Stimulated activated CD4-positive, alpha-beta T cell treated with anti-CD3 and anti-CD28 coated beads, Interleukin-1b, Interleukin-23, amount 100 ng/mL, for 48 hours (primary cell): ENCODE measurements at regions not wholly inside any gene's neighbourhood (a gene's known extent, or its start where the extent isn't known, plus 50 kb on each side); places are given as distances from the start of the nearest gene placed in this dataset.

Experiments used
- DNase-seq: peaks from one replicate; pipeline ENCODE4 v3.0.0-alpha.2; 2020

DNA sequence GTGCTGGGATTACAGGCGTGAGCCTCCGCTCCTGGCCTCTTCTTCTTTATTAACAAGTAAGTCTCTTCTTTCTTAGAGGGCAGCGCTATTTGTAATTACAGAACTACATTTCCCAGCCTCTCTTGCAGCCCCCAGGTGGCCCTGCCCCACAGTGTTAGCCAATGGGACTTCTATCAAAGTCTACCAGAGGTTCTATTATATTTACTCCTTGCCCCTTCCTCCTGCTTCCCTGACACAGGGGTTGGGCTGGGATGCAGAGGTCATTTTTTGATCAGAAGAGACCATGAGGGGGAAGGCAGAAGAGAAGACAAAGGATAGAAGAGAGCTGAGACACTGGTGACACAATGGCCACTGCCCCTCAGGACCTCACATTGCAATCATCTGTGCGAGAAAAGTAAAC lies 224.2 kb downstream of the SYK start:
- no peak for DNase-seq

DNA sequence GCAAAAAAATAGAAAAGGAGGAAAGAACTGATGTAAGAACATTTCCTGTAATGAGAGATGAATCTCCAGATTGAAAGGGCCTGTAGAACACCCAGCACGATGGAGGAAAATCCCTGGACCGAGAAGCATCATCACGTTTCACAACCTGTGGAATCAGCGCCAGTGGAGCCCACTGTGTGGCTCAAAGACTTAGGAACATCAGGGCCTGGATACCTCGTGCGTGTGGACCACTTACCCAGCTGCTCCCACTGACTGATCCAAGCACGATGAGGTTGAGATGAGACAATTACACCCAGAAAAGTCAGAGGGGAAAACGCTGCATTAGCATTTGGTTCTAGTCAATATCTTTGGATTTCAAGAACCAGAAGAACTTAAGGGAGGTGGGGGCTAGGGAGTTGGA lies 224.6 kb downstream of the SYK start:
- no peak for DNase-seq

DNA sequence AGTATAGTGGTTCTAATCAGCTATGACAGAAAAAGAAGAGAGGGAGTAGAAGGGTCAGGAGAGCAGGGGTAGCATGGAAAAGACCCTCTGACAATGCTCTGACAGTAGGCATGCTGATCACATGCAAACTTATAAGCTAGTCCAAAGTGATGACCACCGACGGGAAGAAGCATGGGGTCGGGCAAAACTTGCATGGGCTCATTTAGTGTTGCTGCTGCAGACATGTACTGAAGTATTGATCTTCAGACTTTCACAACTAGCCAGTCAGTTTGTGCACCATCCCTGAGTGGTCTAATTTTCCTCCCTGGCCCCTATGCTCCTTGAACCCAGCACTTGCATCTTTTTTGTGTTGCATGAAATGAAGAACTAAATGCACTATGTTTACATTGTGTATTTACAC lies 225.4 kb downstream of the SYK start:
- no peak for DNase-seq

DNA sequence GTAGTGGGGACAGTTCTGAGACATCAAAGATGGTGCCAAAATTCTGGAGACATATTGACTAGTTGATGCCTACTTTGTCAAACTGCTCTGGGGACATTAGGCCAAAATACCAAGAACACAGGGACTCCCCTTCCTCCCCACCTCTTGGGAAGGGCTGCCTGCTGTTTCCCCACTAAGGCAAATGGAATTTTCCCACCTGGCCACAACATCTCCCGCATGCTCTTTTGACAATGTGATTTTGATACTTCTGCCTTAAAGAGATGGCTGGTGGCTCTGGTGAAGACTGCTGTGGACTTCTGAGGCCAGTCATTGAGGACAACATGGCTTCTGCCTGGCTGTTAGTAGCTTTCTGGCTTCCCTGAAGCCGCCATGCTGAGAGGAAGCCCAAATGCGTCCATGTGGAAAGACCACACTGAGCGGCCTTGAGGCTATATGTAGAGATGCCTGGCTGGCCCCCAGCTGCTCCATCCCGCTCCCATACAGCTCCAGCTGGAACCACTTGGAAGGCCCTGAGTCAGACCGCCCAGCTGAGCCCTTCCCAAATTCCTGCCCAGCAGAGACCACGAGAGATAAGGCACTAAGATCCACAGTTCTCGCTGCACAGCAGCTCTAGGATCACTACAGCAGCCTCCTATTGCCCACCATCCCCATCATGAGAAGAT lies 226.7 kb downstream of the SYK start:
- no peak for DNase-seq

DNA sequence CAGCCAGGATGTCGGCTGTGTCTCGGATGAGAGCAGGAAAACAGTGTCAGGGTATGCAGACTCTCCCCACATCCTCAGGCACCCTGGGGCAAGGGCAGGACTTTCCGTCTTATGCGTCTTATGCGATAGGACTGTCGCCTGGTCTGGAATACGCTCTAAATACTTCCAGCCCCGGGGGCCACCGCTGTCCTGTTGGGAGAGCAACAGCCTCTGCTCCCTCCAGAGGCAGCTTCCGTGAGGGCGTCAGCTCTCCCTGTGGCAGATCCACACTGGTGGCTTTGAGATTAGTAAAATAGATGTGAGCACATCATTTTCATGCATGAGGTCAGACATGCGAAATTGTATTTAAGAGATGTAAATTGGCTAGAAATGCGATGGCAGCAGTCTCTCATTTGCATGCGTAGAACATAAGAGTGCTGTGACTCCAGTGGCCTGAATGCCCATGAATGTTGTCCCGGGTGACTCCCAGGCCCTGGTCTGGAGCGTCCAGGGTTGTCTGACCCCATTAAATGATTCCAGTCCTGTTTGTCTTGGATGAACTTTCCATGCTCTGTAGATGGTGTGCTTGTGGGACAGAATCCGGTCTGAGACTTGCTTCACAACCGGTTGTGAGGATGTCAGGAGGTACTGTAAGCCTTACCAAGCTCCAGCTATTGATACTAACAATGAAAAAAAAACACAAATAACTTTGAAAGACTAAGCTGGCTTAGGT lies 228.2 kb downstream of the SYK start:
- no peak for DNase-seq

DNA sequence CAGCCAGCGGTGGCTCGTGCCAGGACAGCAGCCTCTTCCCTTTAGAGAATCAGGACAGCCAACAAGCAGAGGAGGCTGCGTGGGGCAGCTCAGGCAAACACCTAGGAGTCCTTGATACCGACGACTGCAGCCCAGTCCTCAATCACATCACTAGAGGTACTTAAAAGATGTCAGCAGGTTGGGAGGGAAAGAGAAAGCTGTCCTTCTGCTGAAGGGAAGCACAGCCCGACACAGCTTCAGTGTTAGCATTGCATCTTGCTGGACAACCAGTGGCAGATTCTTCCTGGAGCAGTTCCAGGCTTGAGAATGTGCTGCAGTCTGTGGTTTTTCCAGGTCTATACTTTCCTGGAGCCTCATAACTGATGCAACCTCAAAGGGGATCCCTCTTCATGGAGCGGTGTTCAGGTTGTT lies 230.5 kb downstream of the SYK start:
- DNase-seq: no peak

DNA sequence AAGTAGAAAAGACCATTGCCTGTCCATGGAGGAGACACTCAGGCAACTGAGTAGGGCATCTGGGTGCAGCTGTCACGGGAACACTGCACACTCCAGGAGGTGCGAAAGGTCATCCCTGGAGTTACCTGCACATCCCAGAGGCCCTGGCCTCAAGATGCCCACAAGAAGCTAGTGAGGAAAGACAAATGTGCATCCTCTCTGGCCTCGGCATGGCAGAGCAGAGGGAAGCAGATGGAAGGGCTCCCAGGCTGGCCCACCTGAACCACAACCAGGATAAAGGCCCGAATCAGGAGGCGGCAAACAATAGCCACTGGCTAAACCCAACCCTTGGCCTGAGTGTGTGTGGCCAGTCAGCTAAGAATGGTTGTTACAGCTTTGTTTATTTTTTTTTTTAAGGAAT lies 231.7 kb downstream of the SYK start:
- no peak for DNase-seq

DNA sequence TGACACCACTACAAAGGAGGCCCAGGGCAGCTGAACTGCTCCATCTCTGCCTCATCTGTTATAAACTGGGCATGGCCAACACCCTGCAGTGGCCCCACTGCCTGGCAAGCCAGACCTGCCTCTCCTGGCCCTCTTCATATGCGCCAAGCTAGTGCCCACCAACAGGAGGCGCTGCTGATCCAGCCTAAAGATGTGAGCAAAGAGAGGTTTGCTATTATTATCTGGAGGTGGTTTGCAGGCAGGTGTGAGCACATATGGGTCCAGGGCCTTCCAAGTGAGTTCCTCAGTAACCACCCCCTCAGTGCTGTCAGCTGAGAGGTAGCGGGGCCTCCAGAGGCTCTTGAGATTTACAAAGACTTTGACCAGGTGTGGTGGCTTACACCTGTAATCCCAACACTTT lies 232.2 kb downstream of the SYK start:
- peak; percentile 82 for DNase-seq

DNA sequence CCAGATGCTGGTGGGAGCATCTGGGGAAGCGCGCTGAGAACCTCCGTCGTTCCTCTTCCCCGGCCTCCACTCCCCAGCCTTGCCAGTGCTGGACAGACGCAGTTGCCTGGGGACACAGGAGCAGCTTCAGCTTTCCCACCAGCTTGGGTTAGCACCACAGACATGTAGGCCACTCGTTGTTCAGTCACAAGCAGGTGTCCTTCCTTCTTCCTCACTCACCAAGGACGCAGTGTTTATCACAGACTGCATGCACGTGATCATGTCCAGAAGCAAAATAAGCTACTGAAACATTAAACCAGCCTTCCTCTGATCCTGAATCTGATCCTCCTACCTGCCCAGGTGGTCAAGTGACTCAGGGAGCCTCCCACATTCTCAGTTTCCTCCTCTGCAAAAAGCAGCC lies 232.9 kb downstream of the SYK start:
- no peak for DNase-seq

DNA sequence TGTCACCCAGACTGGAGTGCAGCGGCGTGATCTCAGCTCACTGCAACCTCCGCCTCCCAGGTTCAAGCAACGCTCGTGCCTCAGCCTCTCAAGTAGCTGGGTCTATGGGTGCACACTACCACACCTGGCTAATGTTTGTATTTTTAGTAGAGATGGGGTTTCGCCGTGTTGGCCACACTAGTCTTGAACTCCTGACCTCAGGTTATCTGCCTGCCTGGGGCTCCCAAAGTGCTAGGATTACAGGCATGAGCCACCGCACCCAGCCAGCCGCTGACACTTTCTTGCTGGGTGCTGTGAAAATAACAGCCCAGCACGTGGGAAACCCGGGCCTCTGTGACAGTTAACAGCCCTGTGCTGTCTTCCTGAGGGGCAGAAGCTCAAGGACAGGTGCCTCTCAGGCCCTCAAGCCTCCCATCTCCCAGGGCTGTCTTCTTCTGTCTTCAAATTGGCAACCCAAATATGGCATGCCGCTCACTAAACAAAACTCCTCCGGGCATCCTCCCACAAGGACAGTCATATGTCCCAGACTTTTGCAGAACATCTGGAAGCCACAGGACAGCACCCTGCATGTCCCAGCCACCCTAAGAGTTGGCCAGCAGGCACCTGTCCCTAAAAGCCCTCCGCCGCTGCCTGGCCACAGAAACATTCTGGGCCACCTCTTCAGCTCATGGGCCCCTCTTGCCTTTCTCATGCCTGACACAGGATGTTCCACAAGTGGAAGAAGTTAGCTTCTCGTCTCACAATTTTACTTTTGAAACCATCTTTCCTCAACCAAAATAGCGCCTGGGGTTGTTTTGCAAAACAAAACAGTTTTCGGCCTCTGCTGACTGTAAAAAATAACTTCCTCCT lies 233.6 kb downstream of the SYK start:
- no peak for DNase-seq

DNA sequence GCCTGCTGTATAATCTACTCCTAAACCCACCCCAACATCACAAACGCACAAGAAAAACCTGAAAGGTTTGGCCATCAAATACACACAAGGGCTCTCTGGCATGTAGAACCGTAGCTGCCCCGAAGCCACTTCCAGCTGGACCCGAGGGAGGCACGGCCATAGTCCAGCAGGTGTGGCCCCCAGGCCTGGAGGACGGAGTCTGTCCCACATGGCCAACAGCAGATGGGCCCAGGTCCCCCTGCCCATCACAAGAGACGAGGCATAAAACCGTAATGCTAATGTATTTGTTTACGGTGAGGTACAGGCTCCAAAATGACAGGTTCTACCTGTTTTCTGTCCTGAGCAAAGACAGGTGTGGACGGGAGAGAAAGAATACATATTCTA lies 234.2 kb downstream of the SYK start:
- DNase-seq: no peak

DNA sequence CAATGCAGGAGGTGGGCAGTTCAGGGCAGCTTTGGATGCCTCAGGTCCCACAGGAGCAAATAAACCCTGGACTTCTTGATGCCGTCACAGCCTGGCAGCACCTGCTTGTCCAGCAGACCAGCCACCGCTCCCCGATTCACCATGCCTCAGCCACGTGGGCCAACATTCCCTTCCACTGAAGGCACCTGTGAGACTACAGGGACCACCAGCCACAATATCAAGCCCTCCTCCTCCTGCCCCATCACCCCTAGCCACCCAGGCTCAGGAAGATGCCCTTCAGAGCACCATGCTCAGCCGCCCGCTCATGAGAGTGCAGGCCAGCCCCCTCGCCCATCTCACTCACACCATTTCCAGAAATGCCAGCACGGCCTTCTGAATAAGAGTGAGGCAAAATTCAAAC lies 234.7 kb downstream of the SYK start:
- DNase-seq: no peak

DNA sequence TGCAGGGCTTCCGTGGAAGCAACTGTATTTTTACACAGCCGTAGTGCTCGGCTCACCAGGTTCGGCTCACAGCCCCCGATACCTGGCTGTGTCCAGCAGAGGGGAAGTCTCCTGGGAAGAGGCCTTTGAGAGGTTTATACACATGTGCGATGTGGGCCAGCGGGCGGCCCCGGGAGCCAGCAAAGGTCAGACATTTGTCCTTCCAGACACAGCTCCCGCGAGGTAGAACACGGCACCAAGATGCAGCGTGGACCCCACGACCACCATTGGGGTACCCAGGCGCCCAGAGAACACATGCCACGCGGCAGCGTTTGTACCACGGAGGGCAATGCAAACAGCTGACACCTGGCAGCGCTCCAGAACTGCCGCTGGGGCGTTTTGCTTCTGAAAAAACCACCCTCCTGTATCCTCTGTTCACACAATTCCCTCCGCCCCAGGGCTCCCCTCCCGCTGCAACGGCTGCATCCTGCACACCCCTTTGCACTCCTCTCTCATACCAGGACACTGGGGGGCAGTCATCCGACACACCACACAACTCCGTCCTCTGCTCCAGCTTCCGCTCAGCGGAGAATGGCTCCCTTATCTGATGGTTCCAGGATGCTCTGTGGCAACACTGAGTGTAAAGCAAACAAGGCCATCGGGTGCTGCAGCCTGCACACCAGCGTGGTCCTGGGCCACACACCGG lies 235.3 kb downstream of the SYK start:
- DNase-seq: peak; percentile 82

DNA sequence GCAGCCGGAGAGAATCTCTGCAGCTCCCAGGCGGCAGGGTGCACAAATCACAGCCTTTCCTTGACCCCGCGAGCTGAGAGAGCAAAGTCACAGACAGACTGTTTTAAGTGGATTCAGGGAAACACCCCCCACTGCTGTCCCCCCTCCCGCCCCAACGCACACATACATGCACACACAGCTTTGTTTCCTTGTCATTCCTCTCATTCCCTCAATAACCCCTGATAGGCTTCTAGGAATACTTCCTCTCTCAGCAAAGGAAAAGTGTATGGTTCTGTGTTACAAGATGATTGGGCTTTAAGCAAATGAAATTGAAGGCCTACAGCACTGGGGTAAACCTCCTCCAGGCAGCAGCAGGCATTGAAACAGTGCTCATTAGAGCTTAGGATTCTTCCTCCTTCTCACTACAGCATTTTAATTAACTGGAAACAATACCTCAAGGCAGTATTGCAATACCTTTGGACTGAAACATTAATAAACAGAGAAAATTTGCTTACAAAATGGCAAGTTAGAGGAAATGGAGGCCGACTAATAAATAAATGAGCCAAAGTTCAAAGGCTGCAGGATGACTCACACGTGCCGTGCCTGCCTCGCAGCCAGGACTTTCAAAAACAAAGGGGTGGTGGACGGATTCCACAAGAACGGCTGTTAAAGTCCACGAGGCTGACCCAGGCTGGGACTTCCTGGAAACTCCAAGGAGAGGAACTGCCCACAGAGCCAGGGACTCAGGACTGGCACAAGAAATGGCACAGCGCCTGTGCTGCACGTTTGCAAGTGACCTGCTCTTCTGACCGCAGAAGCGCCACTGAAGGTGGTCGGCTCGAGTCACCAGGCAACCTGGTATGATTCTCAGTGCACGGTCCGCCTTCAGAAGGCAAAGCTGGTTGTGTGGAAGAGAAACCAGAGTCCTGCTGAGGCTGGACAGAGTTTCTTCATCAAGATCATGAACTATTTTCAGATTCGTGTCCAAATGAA lies 236.2 kb downstream of the SYK start:
- DNase-seq: no peak

DNA sequence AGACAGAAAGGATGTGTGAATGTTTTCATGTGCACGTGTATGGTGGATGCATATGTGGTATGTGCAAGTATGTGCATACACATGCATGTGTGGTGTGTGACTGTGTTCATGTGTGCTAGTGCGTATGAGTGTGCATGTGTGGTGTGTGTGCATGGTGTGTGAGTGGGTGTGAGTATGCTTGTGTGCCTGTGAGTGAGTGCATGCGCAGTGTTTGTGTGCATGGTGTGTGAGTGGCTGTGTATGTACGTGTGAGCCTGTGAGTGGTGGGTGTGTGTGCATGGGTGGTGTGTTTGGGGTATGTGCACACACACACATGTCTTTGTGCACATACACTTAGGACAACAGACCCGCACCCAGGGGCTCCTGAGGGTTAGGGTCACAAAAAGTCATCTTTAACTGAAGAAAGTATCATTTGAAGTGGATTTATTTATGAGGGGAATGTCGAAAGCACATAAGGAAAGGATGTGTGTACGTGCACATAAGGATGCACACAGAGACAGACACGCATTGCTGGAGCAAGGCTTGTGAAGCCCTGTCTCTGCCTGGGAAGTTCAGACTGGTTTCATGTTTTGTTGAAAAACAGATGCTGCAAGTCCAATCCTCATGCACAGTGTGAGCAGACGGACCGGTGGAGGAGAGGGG lies 237.0 kb downstream of the SYK start:
- no peak for DNase-seq

DNA sequence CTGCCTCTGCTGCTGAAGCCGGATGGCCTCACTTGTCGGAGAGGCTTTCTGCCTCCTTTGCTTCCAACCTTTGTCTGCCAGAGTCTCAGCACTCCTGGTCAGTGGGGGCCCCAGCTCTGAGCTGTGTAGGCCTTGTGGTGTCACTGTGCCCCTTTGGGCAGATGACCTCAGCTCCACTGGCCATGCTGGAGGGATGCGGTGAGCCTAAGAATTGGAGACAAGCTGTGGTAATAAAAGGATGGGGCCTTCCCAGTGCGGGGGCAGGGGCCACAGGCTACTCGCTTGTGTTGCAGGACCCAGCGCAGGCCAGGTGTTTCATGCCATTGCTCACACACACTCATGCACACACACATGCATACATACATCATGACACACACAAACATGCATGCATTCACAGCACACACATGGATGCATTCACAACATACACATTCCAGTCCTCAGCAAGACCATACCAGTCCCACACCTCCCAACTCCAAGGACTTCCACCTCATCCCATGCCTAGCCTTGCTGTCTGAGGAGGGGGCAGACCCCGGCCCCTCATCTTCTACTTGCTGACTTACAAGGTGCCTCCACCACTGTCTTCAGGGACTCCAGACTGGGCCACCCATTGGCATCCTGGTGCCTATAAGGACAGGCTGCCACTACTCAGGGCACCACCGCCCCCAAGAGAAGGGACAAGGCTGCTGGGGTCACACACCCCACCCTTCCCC lies 237.7 kb downstream of the SYK start:
- no peak for DNase-seq

DNA sequence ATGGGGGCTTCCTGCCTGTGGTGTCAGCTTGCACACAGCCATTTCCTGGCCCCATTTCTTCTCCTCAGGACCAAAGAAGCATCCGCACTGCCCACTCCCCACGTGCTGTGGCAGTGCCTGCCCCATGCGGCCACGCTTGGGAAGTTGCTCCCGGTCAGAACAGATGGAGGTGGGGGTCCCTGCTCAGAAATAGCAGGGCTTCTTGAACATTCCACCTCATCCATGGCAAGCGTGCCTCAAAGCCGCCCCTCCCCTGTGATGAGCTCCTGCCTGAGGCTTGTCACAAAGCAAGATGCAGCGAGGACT lies 238.2 kb downstream of the SYK start:
- DNase-seq: no peak

DNA sequence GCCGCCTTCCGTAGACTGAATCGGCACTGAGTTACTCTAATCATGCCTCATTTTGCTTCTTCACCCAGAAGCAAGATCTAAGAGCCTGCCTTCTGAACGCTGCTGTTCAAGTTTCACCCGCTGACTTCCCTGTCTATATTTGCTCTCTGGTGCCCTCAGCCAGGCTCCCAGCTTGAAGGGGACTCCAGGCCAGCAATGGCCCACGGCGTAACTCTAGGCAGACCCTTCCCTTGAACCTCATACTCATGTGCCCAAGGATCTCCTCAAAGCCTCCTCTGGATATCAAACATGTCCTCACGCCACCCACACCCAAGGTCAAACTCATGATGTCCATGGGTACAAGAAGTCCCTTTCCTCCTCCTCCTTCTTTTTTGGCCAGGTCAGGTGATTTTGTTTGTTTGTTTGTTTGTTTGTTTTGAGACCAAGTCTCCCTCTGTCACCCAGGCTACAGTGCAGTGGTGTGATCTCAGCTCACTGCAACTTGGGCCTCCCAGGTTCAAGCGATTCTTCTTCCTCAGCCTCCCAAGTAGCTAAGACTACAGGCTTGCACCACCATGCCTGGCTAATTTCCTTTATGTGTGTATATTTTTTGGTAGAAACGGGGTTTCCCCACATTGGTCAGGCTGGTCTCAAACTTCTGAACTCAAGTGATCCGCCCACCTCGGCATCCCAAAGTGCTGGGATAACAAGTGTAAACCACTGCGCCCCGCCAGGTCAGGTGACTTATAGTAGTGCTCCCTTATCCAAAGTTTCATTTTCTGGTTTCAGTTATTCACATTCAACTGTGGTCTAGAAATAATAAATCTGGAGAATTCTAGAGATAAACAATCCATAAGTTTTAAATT lies 239.0 kb downstream of the SYK start:
- DNase-seq: peak; percentile 48

DNA sequence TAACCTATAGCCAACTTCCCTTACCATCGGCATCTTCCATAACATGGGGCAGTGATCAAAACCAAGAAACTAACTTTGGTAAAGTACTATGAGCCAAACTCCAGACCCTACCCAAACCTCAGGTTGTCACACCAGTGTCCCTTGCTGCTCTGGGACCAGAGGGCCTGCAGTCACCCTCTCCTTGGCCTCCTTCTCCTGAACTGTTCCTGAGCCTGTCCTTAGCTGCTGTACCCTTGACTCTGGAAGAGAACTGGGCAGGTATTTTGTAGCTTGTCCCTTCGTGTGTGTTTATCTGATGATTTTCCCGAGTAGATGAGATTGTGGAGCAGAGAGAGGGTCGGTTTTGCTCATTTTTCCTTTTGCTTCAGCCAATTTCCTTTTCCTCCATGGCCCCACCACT lies 240.4 kb downstream of the SYK start:
- no peak for DNase-seq

DNA sequence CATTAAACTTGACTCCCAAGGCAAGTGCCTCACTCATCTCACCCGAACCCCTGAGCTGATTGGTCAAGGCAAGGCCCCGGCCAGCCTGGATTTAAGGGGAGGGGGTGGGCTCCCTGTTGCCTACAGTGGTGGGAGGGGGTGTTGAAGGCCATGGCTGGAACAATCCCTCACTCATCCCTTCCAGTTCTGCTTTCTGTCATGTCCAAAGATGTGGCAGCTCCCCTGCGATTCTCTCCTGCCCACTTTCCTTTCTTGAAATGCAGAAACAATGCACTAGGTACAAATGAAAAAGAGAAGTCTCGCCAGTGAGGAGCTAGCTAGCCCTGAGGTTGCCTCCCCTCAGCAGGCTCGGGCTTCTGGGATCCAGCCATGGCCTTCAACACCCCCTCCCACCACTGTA lies 240.9 kb downstream of the SYK start:
- DNase-seq: no peak
